ENCODE measurements at regions not wholly inside any gene's neighbourhood (a gene's known extent, or its start where the extent isn't known, plus 50 kb on each side); places are given as distances from the start of the nearest gene placed in this dataset.
"Not testable (repeated sequence)": the region's sequence is repeated elsewhere in the genome, so short reads cannot be mapped to it uniquely, and the experiment has no call there.

GRCh38 chr4:82097504-82097903, 276.3 kb downstream of the HNRNPD start:
- DNase-seq (ENCODE audit: low read depth in 2 of 2, low spot score in 1 of 2): no peak

GRCh38 chr4:82090717-82091116, 283.1 kb downstream of the HNRNPD start:
- no peak for DNase-seq (ENCODE audit: low read depth in 2 of 2, low spot score in 1 of 2)

- DNase-seq (ENCODE audit: low read depth in 2 of 2, low spot score in 1 of 2): no peak
Observed at GRCh38 chr4:82084747-82085146, 289.0 kb downstream of the HNRNPD start.

GRCh38 chr4:82077471-82077995, 296.3 kb downstream of the HNRNPD start:
- DNase-seq (ENCODE audit: low read depth in 2 of 2, low spot score in 1 of 2): not testable (repeated sequence)

DNA sequence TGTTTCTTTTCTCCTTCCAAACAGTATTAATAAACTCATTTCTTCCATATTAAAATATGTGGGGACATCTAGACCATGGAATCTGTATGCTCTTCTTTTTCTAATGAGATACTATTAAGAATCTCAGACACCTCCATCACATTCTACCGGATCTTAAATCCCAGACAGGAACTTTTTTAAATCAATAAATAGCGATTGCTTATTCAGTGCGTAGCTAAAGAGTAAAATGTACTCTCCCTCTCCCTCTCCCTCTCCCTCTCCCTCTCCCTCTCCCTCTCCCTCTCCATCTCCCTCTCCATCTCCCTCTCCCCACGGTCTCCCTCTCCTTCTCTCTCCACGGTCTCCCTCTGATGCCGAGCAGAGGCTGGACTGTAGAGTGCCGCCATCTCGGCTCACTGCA, 297.0 kb downstream of the HNRNPD start:
- no peak for DNase-seq (ENCODE audit: low read depth in 2 of 2, low spot score in 1 of 2)

GRCh38 chr4:82076359-82076758, 297.4 kb downstream of the HNRNPD start:
- DNase-seq (ENCODE audit: low read depth in 2 of 2, low spot score in 1 of 2): no peak

- DNase-seq (ENCODE audit: low read depth in 2 of 2, low spot score in 1 of 2): no peak
Observed at GRCh38 chr4:82071951-82072350, 301.8 kb downstream of the HNRNPD start.

- DNase-seq (ENCODE audit: low read depth in 2 of 2, low spot score in 1 of 2): no peak
Observed at GRCh38 chr4:82069883-82070638, 303.7 kb downstream of the HNRNPD start.

GRCh38 chr4:82063017-82063416, 310.8 kb downstream of the HNRNPD start:
- DNase-seq (ENCODE audit: low read depth in 2 of 2, low spot score in 1 of 2): no peak

- DNase-seq (ENCODE audit: low read depth in 2 of 2, low spot score in 1 of 2): no peak
Observed at GRCh38 chr4:82057990-82058544, 315.7 kb downstream of the HNRNPD start.

DNA sequence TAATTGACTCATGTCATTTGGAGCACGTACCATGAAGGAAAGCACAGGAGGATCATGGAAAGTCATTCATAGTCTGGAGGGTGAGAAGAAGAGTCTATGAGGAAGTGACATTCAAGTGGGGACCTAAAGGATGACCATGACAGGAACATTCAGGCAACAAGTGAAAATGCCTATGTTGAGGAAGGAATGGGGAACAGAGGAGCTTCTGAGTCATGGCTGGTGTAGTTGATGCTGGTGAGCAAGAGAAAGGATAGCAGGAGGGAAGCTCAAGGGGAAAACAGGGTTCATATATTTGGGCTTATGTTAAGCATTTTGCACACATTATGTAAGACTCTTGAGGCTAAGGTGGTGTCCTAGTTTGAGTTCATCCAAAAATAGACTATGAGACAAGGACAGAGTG, 318.6 kb downstream of the HNRNPD start:
- DNase-seq (ENCODE audit: low read depth in 2 of 2, low spot score in 1 of 2): no peak

DNA sequence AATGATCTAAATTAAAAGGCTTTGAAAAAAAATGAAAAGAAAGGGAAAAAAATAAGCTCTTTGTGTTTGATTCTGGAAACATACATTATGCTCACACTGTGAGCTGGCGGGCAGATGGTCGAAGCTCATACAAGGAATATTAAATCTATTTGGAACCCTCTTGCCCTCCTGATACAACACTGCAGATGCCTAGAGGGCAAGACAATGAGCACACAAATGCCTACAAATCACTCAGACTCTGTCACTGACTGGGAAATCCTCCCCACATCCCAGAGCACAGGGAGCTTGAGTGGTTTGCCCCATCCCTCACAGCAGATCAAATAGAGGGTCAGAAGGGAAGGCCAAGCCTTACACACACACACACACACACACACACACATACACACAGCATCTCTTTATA, 320.4 kb downstream of the HNRNPD start:
- DNase-seq (ENCODE audit: low read depth in 2 of 2, low spot score in 1 of 2): no peak

GRCh38 chr4:82050796-82051195, 323.0 kb downstream of the HNRNPD start:
- no peak for DNase-seq (ENCODE audit: low read depth in 2 of 2, low spot score in 1 of 2)

DNA sequence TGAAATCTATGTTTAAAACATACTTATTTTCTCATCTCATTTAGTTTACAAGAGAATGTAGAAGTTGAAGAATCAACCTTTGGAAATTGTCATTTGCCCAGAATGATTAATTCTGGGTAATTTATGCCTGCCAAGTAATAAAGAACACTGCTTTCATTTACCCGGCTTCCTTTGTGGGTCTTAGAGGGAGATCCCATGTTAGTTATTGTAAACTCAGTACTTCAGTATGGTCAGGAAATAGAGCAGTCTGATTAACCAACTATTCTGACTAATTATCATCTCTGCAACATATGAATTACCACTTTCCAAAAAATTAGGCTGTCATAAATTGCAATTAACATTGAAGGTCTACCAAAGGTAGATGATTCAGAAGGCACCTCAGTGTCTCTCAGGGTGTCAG, 324.5 kb downstream of the HNRNPD start:
- DNase-seq (ENCODE audit: low read depth in 2 of 2, low spot score in 1 of 2): no peak

GRCh38 chr4:82047731-82048130, 326.1 kb downstream of the HNRNPD start:
- DNase-seq (ENCODE audit: low read depth in 2 of 2, low spot score in 1 of 2): no peak

DNA sequence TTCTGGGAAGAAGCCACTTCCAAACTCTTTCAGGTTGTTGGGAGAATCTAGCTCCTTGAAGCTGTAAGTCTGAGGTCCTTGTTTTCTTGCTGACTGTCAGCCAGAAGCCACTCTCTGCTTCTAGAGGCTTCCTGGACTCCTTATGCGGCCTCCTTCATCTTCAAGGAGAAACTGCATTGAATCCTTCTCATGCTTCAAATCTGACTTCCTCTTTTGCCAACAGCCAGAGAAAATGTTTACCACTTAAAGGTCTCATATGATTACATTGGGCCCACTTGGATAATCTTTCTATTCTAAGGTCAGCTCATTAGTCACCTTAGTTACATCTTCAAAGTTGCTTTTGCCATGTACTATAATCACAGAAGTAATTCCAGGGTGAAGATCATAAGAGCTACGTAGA, 327.0 kb downstream of the HNRNPD start:
- no peak for DNase-seq (ENCODE audit: low read depth in 2 of 2, low spot score in 1 of 2)

DNA sequence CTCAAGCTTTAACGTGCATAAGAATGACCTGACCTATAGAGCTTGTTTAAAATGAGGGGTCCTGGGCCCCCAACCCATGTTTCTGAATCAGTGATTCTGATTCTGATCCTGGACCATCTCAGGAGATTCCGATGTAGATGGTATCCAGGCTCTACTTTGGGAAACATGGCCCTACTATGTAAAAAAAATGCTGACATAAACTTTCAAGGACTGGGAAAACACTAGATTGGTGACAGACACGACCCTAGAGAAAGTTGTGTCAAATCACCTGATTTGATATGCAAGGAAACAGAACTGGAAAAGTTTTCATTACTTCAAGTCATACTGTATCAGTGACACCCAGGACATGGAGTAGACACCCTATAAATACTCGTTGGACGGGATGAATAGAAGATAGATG, 328.5 kb downstream of the HNRNPD start:
- no peak for DNase-seq (ENCODE audit: low read depth in 2 of 2, low spot score in 1 of 2)

- DNase-seq (ENCODE audit: low read depth in 2 of 2, low spot score in 1 of 2): no peak
Observed at GRCh38 chr4:82044141-82044993, 329.4 kb downstream of the HNRNPD start.

DNA sequence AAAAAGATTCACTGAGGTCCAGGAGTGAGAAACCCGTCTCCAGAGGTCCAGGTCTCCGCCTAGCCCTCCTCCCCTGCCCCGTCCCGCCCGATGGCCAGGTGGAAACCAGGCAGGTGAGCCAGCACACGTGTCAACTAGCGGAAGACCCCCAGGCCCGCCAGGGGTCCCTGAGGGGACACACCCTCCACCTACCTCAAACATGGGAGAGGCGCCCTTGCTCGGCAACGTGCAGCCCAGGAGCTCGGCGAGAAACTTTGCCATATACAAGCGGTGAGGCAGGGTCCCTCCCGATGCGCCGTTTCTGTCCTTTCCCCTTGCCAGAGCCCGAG, 330.0 kb downstream of the HNRNPD start:
- DNase-seq (ENCODE audit: low read depth in 2 of 2, low spot score in 1 of 2): no peak

- DNase-seq (ENCODE audit: low read depth in 2 of 2, low spot score in 1 of 2): no peak
Observed at GRCh38 chr4:82043081-82043808, 330.5 kb downstream of the HNRNPD start.

DNA sequence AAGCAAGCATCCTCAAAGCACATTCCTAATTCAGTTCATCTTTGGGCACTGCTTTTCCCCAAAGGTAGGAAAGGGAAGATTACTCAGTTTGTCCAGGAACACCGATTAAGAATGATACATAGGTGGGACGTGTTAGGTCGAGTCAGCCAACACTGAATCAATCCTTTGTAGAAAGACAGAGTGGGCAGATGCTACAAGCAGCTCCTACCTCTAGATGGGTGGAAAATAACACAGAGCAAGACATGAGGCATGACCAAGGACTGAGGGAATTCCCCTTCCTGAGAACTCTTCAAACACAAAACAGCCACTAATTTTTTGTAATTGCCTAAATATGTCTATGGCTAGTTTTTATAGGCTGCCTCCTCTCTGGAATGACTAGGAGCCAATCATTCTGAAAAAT, 331.7 kb downstream of the HNRNPD start:
- no peak for DNase-seq (ENCODE audit: low read depth in 2 of 2, low spot score in 1 of 2)

Data from stimulated activated CD8-positive, alpha-beta memory T cell treated with anti-CD3 and anti-CD28 coated beads, Interleukin-4, amount 100 ng/mL, for 4 hours (primary cell).